B cell (primary cell): ENCODE measurements at regions not wholly inside any gene's neighbourhood (a gene's known extent, or its start where the extent isn't known, plus 50 kb on each side); places are given as distances from the start of the nearest gene placed in this dataset.

Experiments used
- EZH2 ChIP-seq: IDR thresholded peaks from 2 replicates; pipeline ENCODE4 v1.6.1; 2012; ENCODE audit warnings: borderline replicate concordance, low read depth, mild to moderate bottlenecking, moderate library complexity, low read length; ENCODE audit not compliant: insufficient read depth, poor library complexity, severe bottlenecking
- TF ChIP-seq, protein P1 (sequence below): fragments of 200-600 bp; IDR thresholded peaks from one replicate; pipeline ENCODE4 v1.8.0; 2022; ENCODE audit warnings: antibody characterized with exemption, mild to moderate bottlenecking

GRCh38 chr1:55334797-55335196 lies 119.6 kb upstream of the USP24 start:
- TF ChIP-seq, protein P1, sequence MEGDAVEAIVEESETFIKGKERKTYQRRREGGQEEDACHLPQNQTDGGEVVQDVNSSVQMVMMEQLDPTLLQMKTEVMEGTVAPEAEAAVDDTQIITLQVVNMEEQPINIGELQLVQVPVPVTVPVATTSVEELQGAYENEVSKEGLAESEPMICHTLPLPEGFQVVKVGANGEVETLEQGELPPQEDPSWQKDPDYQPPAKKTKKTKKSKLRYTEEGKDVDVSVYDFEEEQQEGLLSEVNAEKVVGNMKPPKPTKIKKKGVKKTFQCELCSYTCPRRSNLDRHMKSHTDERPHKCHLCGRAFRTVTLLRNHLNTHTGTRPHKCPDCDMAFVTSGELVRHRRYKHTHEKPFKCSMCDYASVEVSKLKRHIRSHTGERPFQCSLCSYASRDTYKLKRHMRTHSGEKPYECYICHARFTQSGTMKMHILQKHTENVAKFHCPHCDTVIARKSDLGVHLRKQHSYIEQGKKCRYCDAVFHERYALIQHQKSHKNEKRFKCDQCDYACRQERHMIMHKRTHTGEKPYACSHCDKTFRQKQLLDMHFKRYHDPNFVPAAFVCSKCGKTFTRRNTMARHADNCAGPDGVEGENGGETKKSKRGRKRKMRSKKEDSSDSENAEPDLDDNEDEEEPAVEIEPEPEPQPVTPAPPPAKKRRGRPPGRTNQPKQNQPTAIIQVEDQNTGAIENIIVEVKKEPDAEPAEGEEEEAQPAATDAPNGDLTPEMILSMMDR = no peak
- TF ChIP-seq EZH2 = no peak
